Breast epithelium (tissue), 4 donors: ENCODE measurements at regions not wholly inside any gene's neighbourhood (a gene's known extent, or its start where the extent isn't known, plus 50 kb on each side); places are given as distances from the start of the nearest gene placed in this dataset.

Source experiments
- DNase-seq, 2 donors: peaks; one replicate each; pipeline ENCODE4 v3.0.0-alpha.2; 2019; ENCODE audit warnings: low spot score in 2 of 2
- H3K27ac ChIP-seq, 2 donors: fragments of 200-600 bp; sonication (generic) in 1 of 2; one replicate each; pipeline ENCODE4 v1.5.1; 2016 to 2019; ENCODE audit warnings: mild to moderate bottlenecking in 1 of 2
- H3K27me3 ChIP-seq, 2 donors: fragments of 200-600 bp; sonication (generic) in 1 of 2; one replicate each; pipeline versions ENCODE4 v1.5.1 to v1.6.0; 2017 to 2019; ENCODE audit warnings: control low read depth in 1 of 2, mild to moderate bottlenecking in 1 of 2
- H3K36me3 ChIP-seq: fragments of 200-600 bp; one replicate; pipeline ENCODE4 v1.5.1; 2019
- H3K4me1 ChIP-seq, 2 donors: fragments of 200-600 bp; sonication (generic); one replicate each; pipeline ENCODE4 v1.5.1; 2016 to 2019; ENCODE audit warnings: control low read depth in 1 of 2
- H3K4me3 ChIP-seq, 3 donors: fragments of 200-600 bp; sonication (generic); 1 replicate in 2 of 3; 2 replicates in 1 of 3; pipeline ENCODE4 v1.5.1; 2016 to 2019; ENCODE audit warnings: mild to moderate bottlenecking in 3 of 3, moderate library complexity in 2 of 3
- H3K9me3 ChIP-seq, 2 donors: fragments of 200-600 bp; sonication (generic) in 1 of 2; one replicate each; pipeline ENCODE4 v1.5.1; 2016 to 2019; ENCODE audit warnings: control low read depth in 1 of 2
- CTCF ChIP-seq, 3 donors: fragments of 450-650 bp; IDR thresholded peaks; one replicate each; pipeline ENCODE4 v1.5.1; 2016 to 2017; ENCODE audit warnings: antibody characterized with exemption in 3 of 3, mild to moderate bottlenecking in 3 of 3, moderate library complexity in 3 of 3
- POLR2A ChIP-seq: fragments of 450-650 bp; IDR thresholded peaks from one replicate; pipeline ENCODE4 v1.6.1; 2016; ENCODE audit warnings: antibody characterized with exemption, mild to moderate bottlenecking, moderate library complexity
- POLR2AphosphoS5 ChIP-seq, 3 donors: sonication (generic); formaldehyde crosslinking; IDR thresholded peaks; one replicate each; pipeline ENCODE4 v1.6.1; 2017; ENCODE audit warnings: antibody characterized with exemption in 3 of 3
- intact Hi-C: fragments of 100-400 bp; cut with DNase I; formaldehyde crosslinking; loops from one replicate; pipeline ENCODE4 v1.15.1; 2023; ENCODE audit warnings: low total_unique reads

- intact Hi-C loops, result no loop called here
- Histone ChIP-seq H3K4me3 (no peak overlapping the region), H3K9me3 (no peaks in the 10 kb centered on the region), H3K27me3 (no peaks in the 10 kb centered on the region), H3K27ac (no peak overlapping the region), H3K4me1 (no peaks in the 10 kb centered on the region), H3K36me3 (no peaks in the 10 kb centered on the region)
- no peak for TF ChIP-seq CTCF (IDR thresholded peaks at IDR 0.05)
- TF ChIP-seq POLR2A, result no peak
- no peak for TF ChIP-seq POLR2AphosphoS5 (IDR thresholded peaks at IDR 0.05)
- DNase-seq, result no peak
Measured at GRCh38 chr21:41086569-41086968, 81.4 kb upstream of the BACE2 start.

DNA sequence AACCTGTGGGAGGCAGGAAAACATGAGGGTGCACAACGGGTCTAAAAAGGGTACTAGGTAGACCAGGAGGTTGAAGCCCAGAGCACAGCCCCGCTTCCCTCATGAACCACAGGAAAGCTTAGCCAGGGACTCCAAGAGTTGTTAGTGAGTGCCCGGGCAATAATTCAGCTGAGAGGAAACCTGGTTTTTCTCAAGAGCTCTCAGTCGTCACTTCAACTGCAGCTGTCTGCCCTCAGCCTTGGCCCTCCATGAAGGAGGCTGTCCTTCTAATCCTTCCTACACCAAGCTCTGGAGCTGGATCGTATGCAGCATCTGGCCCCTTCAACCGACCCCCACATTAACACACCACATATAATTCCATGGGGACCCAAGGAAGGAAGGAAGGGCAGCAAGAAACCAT is 77.0 kb upstream of the BACE2 start:
- intact Hi-C loops, result no loop called here
- TF ChIP-seq POLR2AphosphoS5 (IDR thresholded peaks at IDR 0.05) (no peak), CTCF (IDR thresholded peaks at IDR 0.05) (no peak), POLR2A (no peak)
- Histone ChIP-seq H3K4me3 (no peak overlapping the region), H3K27ac (no peak overlapping the region), H3K36me3 (no peaks in the 10 kb centered on the region), H3K4me1 (no peaks in the 10 kb centered on the region), H3K9me3 (no peaks in the 10 kb centered on the region), H3K27me3 (no peaks in the 10 kb centered on the region)
- no peak for DNase-seq

DNA sequence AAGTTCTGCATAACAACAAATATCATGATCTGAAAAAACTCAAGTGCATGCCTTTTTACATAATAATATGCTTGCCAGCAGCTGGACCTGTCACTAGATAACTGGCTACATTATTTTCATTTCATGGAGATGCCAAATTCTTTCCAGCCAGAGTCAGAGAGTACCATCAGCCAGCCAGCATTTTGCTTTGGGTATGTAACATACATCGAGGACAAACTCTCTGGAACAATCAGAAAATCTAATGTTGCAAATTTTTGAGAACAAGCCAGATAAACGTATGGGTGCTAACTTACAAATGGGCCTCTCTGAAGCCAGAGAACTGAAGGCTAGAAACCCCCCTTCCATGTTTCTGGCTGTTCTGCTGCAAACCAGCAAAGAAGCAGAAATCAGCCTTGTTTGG is 76.3 kb upstream of the BACE2 start:
- intact Hi-C loops, result no loop called here
- Histone ChIP-seq H3K4me1 (no peaks in the 10 kb centered on the region), H3K27ac (no peak overlapping the region), H3K27me3 (no peaks in the 10 kb centered on the region), H3K36me3 (no peaks in the 10 kb centered on the region), H3K4me3 (no peak overlapping the region), H3K9me3 (no peaks in the 10 kb centered on the region)
- TF ChIP-seq POLR2A (no peak), CTCF (IDR thresholded peaks at IDR 0.05) (no peak), POLR2AphosphoS5 (IDR thresholded peaks at IDR 0.05) (no peak)
- no peak for DNase-seq

DNA sequence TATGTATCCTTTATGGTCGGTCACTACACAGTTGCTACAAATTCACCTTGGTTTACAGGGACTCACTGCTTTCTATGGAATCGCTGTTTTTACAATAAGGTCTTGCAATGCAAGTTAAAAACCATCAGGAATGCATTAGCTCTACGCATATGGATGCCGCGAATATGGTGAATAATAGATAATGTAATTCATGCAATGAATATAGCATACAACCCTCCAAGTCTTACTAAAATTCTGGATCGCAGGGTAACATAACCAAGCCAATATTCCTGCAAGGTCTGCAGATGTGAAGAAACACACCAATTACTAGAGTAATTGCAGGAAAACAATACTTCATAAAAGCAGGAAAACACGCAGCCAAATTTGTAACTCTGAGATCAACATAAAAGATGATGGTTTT is 75.6 kb upstream of the BACE2 start:
- no peaks in the 10 kb centered on the region for H3K4me1 ChIP-seq
- intact Hi-C loops, result no loop called here
- H3K4me3 ChIP-seq, result no peak overlapping the region
- H3K36me3 ChIP-seq, result no peaks in the 10 kb centered on the region
- H3K27me3 ChIP-seq, result no peaks in the 10 kb centered on the region
- TF ChIP-seq POLR2AphosphoS5 (IDR thresholded peaks at IDR 0.05), result no peak
- no peak for TF ChIP-seq CTCF (IDR thresholded peaks at IDR 0.05)
- no peak for TF ChIP-seq POLR2A
- no peaks in the 10 kb centered on the region for H3K9me3 ChIP-seq
- no peak for DNase-seq
- no peak overlapping the region for H3K27ac ChIP-seq

- TF ChIP-seq CTCF (IDR thresholded peaks at IDR 0.05), result no peak
- no peak overlapping the region for H3K4me3 ChIP-seq
Measured at GRCh38 chr21:41095983-41096382, 72.0 kb upstream of the BACE2 start.

More at GRCh38 chr21:41095983-41096382, 72.0 kb upstream of the BACE2 start:
- Histone ChIP-seq H3K4me1 (no peaks in the 10 kb centered on the region), H3K27ac (no peak overlapping the region), H3K36me3 (no peaks in the 10 kb centered on the region), H3K27me3 (no peaks in the 10 kb centered on the region), H3K9me3 (peaks cover 0 to 6% of the 10 kb centered on the region in 2 donors)
- intact Hi-C loops, result loop anchor here (2.0 kb wide), 1 partner anchor 59 kb away; no protein-coding TSS in a partner anchor
- DNase-seq, result no peak
